ENCODE measurements at regions not wholly inside any gene's neighbourhood (a gene's known extent, or its start where the extent isn't known, plus 50 kb on each side); places are given as distances from the start of the nearest gene placed in this dataset.

DNA sequence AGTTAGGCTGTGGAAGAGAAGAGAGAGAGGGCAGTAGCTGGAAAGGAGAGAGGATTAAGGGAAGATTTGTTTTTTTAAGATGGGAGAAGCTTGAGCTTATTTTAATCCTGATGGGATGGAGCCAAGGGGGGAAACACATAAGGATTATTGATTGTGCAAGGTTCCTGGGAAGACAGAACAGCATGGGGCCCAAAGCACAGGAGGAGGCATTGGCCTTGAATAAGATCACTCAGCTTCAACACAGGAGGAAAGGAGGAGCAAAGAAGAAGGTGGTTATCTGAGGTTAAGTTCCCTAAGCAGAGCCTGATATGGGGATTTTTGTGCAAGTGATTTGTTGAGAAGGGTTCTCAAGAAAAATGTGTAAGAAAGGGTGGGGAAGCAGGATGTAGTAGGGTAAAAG, 169.8 kb downstream of the ABCC12 start:
- TF ChIP-seq CTCF (IDR thresholded peaks at IDR 0.05; ENCODE audit: control extremely low read depth in 1 of 3, insufficient read depth in 1 of 3, low read depth in 1 of 3, low read length in 3 of 3) (no peak), POLR2AphosphoS5 (IDR thresholded peaks at IDR 0.05; ENCODE audit: low read depth, low read length) (no peak), CBX5 (IDR thresholded peaks at IDR 0.05; ENCODE audit: low read depth, low read length) (no peak), JUND (IDR thresholded peaks at IDR 0.05; ENCODE audit: low read length) (no peak), KDM1A (IDR thresholded peaks at IDR 0.05; ENCODE audit: borderline replicate concordance, low read length) (no peak), MAFK (IDR thresholded peaks at IDR 0.05; ENCODE audit: low read depth, low read length) (no peak), POLR2A (IDR thresholded peaks at IDR 0.05; ENCODE audit: control extremely low read depth in 1 of 2, low read depth in 2 of 2, low read length in 2 of 2) (no peak)
